ENCODE measurements at regions not wholly inside any gene's neighbourhood (a gene's known extent, or its start where the extent isn't known, plus 50 kb on each side); places are given as distances from the start of the nearest gene placed in this dataset.

GRCh38 chr11:20260307-20260706, 100.0 kb upstream of the DBX1 start:
- ChIA-PET POLR2A (no interaction called here), CTCF (no interaction called here)
- TF ChIP-seq CTCF (IDR thresholded peaks at IDR 0.05; ENCODE audit: insufficient read depth, low read depth, low read length), result no peak
- Histone ChIP-seq H3K27me3 (ENCODE audit: control insufficient read depth, insufficient read depth, low read length) (no peaks in the 10 kb centered on the region), H3K4me3 (ENCODE audit: low read depth, low read length) (no peak overlapping the region), H3K36me3 (ENCODE audit: control insufficient read depth, insufficient read depth, low read length) (no peaks in the 10 kb centered on the region)
- no peak for DNase-seq (ENCODE audit: low read depth)

- no peak for DNase-seq (ENCODE audit: low read depth)
- no peaks in the 10 kb centered on the region for H3K27me3 ChIP-seq (ENCODE audit: control insufficient read depth, insufficient read depth, low read length)
- TF ChIP-seq CTCF (IDR thresholded peaks at IDR 0.05; ENCODE audit: insufficient read depth, low read depth, low read length), result no peak
- no peaks in the 10 kb centered on the region for H3K36me3 ChIP-seq (ENCODE audit: control insufficient read depth, insufficient read depth, low read length)
- no peak overlapping the region for H3K4me3 ChIP-seq (ENCODE audit: low read depth, low read length)
- POLR2A ChIA-PET, result no interaction called here
- CTCF ChIA-PET, result no interaction called here
Measured at GRCh38 chr11:20259506-20259905, 99.2 kb upstream of the DBX1 start.

GRCh38 chr11:20258376-20258895, 98.2 kb upstream of the DBX1 start:
- no peak for TF ChIP-seq CTCF (IDR thresholded peaks at IDR 0.05; ENCODE audit: insufficient read depth, low read depth, low read length)
- DNase-seq (ENCODE audit: low read depth), result no peak
- Histone ChIP-seq H3K36me3 (ENCODE audit: control insufficient read depth, insufficient read depth, low read length) (no peaks in the 10 kb centered on the region), H3K27me3 (ENCODE audit: control insufficient read depth, insufficient read depth, low read length) (0 out of 2 replicates have a peak, but pooled peaks cover 3% of the 10 kb centered on the region), H3K4me3 (ENCODE audit: low read depth, low read length) (no peak overlapping the region)
- CTCF ChIA-PET, result no interaction called here
- POLR2A ChIA-PET, result no interaction called here

GRCh38 chr11:20256925-20257324, 96.7 kb upstream of the DBX1 start:
- CTCF ChIA-PET, result no interaction called here

GRCh38 chr11:20253796-20254195, 93.5 kb upstream of the DBX1 start:
- DNase-seq (ENCODE audit: low read depth), result no peak
- Histone ChIP-seq H3K36me3 (ENCODE audit: control insufficient read depth, insufficient read depth, low read length) (no peaks in the 10 kb centered on the region), H3K4me3 (ENCODE audit: low read depth, low read length) (no peak overlapping the region), H3K27me3 (ENCODE audit: control insufficient read depth, insufficient read depth, low read length) (peaks cover 5% of the 10 kb centered on the region)
- ChIA-PET POLR2A (no interaction called here), CTCF (no interaction called here)
- no peak for TF ChIP-seq CTCF (IDR thresholded peaks at IDR 0.05; ENCODE audit: insufficient read depth, low read depth, low read length)

More at GRCh38 chr11:20256925-20257324, 96.7 kb upstream of the DBX1 start:
- no peaks in the 10 kb centered on the region for H3K36me3 ChIP-seq (ENCODE audit: control insufficient read depth, insufficient read depth, low read length)
- no peak for DNase-seq (ENCODE audit: low read depth)
- 0 out of 2 replicates have a peak, but pooled peaks cover 3% of the 10 kb centered on the region for H3K27me3 ChIP-seq (ENCODE audit: control insufficient read depth, insufficient read depth, low read length)
- no peak overlapping the region for H3K4me3 ChIP-seq (ENCODE audit: low read depth, low read length)
- POLR2A ChIA-PET, result no interaction called here
- TF ChIP-seq CTCF (IDR thresholded peaks at IDR 0.05; ENCODE audit: insufficient read depth, low read depth, low read length), result no peak

Data from BJ (cell line).